ENCODE measurements at regions not wholly inside any gene's neighbourhood (a gene's known extent, or its start where the extent isn't known, plus 50 kb on each side); places are given as distances from the start of the nearest gene placed in this dataset.

DNA sequence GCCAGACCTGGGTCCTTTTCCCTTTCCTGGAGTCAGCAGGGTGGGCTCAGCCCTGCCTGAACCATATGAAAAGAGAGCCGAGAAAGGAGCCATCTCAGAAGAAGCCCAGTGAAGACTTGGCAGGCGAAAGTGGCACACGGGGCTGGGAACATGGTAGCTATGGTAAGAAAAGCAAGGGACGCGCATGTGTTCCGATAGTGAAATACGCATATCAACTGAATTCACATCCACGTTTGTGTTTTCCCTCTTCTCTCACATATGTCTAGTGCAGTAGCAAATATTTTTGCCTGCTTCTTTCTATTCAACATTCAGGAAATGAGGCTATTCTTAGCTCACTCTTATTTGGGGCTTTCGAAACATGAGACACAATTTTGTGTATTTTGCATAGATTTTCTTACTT, 54.1 kb upstream of the PEG3 start:
- TF ChIP-seq, protein P1, sequence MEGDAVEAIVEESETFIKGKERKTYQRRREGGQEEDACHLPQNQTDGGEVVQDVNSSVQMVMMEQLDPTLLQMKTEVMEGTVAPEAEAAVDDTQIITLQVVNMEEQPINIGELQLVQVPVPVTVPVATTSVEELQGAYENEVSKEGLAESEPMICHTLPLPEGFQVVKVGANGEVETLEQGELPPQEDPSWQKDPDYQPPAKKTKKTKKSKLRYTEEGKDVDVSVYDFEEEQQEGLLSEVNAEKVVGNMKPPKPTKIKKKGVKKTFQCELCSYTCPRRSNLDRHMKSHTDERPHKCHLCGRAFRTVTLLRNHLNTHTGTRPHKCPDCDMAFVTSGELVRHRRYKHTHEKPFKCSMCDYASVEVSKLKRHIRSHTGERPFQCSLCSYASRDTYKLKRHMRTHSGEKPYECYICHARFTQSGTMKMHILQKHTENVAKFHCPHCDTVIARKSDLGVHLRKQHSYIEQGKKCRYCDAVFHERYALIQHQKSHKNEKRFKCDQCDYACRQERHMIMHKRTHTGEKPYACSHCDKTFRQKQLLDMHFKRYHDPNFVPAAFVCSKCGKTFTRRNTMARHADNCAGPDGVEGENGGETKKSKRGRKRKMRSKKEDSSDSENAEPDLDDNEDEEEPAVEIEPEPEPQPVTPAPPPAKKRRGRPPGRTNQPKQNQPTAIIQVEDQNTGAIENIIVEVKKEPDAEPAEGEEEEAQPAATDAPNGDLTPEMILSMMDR (IDR thresholded peaks at IDR 0.05; ENCODE audit: control extremely low read depth in 1 of 3, insufficient read depth in 1 of 3, low read depth in 1 of 3, low read length in 3 of 3), result no peak
- no peak for TF ChIP-seq POLR2A (IDR thresholded peaks at IDR 0.05; ENCODE audit: control extremely low read depth in 1 of 2, low read depth in 2 of 2, low read length in 2 of 2)
- TF ChIP-seq, protein P2, sequence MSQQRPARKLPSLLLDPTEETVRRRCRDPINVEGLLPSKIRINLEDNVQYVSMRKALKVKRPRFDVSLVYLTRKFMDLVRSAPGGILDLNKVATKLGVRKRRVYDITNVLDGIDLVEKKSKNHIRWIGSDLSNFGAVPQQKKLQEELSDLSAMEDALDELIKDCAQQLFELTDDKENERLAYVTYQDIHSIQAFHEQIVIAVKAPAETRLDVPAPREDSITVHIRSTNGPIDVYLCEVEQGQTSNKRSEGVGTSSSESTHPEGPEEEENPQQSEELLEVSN (IDR thresholded peaks at IDR 0.05), result no peak
